A549 (cell line): ENCODE measurements at regions not wholly inside any gene's neighbourhood (a gene's known extent, or its start where the extent isn't known, plus 50 kb on each side); places are given as distances from the start of the nearest gene placed in this dataset.

Experiments used
- CTCF ChIP-seq: fragments of >200 bp; sonication (Bioruptor Twin); formaldehyde crosslinking; IDR thresholded peaks from 3 replicates; pipeline ENCODE4 v1.5.1; 2016
- EP300 ChIP-seq, 2 experiments: fragments of >200 bp; sonication (Bioruptor Twin); formaldehyde crosslinking; IDR thresholded peaks; 2 replicates in 1 of 2; 3 replicates in 1 of 2; pipeline ENCODE4 v1.6.1; 2016 to 2017
- JUN ChIP-seq, 2 experiments: fragments of >200 bp; sonication (Bioruptor Twin); formaldehyde crosslinking; IDR thresholded peaks; 2 replicates in 1 of 2; 3 replicates in 1 of 2; pipeline ENCODE4 v1.6.1; 2016 to 2017
- KDM1A ChIP-seq: fragments of 200-600 bp; sonication (generic); IDR thresholded peaks from 2 replicates; pipeline ENCODE4 v1.6.1; 2016; ENCODE audit warnings: low read depth, mild to moderate bottlenecking
- MAFK ChIP-seq: fragments of 450-650 bp; IDR thresholded peaks from 2 replicates; pipeline ENCODE4 v1.6.1; 2014; ENCODE audit not compliant: partially characterized antibody
- POLR2A ChIP-seq: IDR thresholded peaks from 2 replicates; pipeline ENCODE4 v1.6.1; 2012; ENCODE audit warnings: mild to moderate bottlenecking, low read length
- RAD21 ChIP-seq, 2 experiments: fragments of >200 bp in 1 of 2; sonication (Bioruptor Twin) in 1 of 2; formaldehyde crosslinking in 1 of 2; IDR thresholded peaks in 1 of 2; conservative IDR thresholded peaks in 1 of 2; 2 replicates in 1 of 2; 3 replicates in 1 of 2; pipeline ENCODE4 v1.6.1; 2012 to 2018; ENCODE audit warnings: inconsistent platforms in 1 of 2
- RFX5 ChIP-seq: fragments of 450-650 bp; IDR thresholded peaks from 2 replicates; pipeline ENCODE4 v1.7.1; 2014; ENCODE audit warnings: antibody characterized with exemption, mild to moderate bottlenecking, moderate library complexity

- TF ChIP-seq JUN (IDR thresholded peaks at IDR 0.05): no peak
- no peak for TF ChIP-seq POLR2A
- TF ChIP-seq RFX5: no peak
- no peak for TF ChIP-seq MAFK
- TF ChIP-seq CTCF: no peak
- TF ChIP-seq KDM1A: no peak
- no peak for TF ChIP-seq EP300 (IDR thresholded peaks at IDR 0.05)
- no peak for TF ChIP-seq RAD21 (conservative IDR thresholded peaks at IDR 0.05 in 1 of 2, IDR thresholded peaks at IDR 0.05 in 1 of 2)
Observed at GRCh38 chr14:94879537-94879936, 109.6 kb upstream of the GSC start.
